Lower leg skin (tissue), 4 donors: ENCODE measurements at regions not wholly inside any gene's neighbourhood (a gene's known extent, or its start where the extent isn't known, plus 50 kb on each side); places are given as distances from the start of the nearest gene placed in this dataset.

Experiments used
- DNase-seq, 2 donors: peaks; one replicate each; pipeline ENCODE4 v3.0.0-alpha.2; 2019; ENCODE audit warnings: low spot score in 2 of 2
- H3K4me3 ChIP-seq: fragments of 200-600 bp; sonication (generic); 2 replicates; pipeline ENCODE4 v1.5.1; 2017; ENCODE audit warnings: mild to moderate bottlenecking, low read depth; ENCODE audit not compliant: poor library complexity, severe bottlenecking
- POLR2A ChIP-seq, 2 donors: fragments of 450-650 bp; IDR thresholded peaks; one replicate each; pipeline ENCODE4 v1.6.1; 2016 to 2017; ENCODE audit warnings: antibody characterized with exemption in 2 of 2, mild to moderate bottlenecking in 1 of 2, moderate library complexity in 1 of 2
- WGBS, 2 donors: methylation state at CpG; one replicate each; pipeline ENCODE4 v1.1.5; 2018; 5-methylcytosine and 5-hydroxymethylcytosine counted together
- intact Hi-C: fragments of 100-400 bp; cut with DNase I; formaldehyde crosslinking; loops from one replicate; pipeline ENCODE4 v1.15.0; 2023; ENCODE audit warnings: low total_unique reads
- TF ChIP-seq, protein P1 (sequence below), 3 donors: fragments of 450-650 bp; IDR thresholded peaks; one replicate each; pipeline ENCODE4 v1.5.1; 2016; ENCODE audit warnings: antibody characterized with exemption in 3 of 3, mild to moderate bottlenecking in 3 of 3, moderate library complexity in 2 of 3

DNA sequence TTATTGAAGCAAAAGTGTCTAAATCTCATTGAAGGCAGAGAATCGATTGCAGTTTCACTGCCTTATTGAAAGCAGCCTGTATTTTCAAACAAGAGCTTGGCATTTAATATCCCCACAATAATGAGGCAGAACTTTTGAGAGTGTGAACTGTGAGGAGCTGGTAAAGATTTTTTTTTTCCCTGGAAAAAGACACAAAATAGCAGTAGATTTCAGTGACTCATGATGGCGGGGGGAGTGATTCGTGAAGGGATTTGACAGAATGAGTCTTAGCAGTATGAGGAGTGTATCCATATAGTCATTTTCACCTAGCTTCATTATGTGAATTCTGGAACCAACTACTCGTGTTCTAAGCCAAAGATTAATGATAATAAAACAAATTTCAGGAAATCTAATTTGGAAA, 242.9 kb downstream of the ARL6IP6 start:
- DNase-seq = no peak
- TF ChIP-seq POLR2A (IDR thresholded peaks at IDR 0.05) = no peak
- TF ChIP-seq, protein P1, sequence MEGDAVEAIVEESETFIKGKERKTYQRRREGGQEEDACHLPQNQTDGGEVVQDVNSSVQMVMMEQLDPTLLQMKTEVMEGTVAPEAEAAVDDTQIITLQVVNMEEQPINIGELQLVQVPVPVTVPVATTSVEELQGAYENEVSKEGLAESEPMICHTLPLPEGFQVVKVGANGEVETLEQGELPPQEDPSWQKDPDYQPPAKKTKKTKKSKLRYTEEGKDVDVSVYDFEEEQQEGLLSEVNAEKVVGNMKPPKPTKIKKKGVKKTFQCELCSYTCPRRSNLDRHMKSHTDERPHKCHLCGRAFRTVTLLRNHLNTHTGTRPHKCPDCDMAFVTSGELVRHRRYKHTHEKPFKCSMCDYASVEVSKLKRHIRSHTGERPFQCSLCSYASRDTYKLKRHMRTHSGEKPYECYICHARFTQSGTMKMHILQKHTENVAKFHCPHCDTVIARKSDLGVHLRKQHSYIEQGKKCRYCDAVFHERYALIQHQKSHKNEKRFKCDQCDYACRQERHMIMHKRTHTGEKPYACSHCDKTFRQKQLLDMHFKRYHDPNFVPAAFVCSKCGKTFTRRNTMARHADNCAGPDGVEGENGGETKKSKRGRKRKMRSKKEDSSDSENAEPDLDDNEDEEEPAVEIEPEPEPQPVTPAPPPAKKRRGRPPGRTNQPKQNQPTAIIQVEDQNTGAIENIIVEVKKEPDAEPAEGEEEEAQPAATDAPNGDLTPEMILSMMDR (IDR thresholded peaks at IDR 0.05) = no peak
- H3K4me3 ChIP-seq = no peak overlapping the region
- intact Hi-C loops = no loop called here
- 55 to 60% methylated on average over 4 of the region's 4 CpGs for WGBS, 2 donors

DNA sequence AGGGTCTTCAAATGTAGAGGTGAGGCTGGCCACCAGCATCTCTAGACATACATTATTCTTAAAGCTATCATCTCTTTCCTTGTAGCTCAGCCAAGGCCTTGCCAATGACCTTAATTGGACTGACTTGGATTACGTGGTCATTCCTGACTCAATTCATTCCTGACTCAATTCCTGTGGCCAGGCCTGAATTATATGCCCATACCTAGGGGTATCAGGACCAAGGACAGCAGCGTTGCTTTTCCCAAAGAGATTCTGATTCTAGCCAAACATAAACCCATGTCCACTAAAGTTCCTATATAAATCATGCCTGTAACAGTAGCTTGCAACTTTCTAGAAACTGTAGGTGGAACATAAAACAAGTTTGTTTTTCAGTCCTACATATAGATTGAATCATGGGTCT, 231.7 kb downstream of the ARL6IP6 start:
- 37 to 42% methylated on average over 2 of the region's 2 CpGs for WGBS, 2 donors
- intact Hi-C loops = no loop called here
- no peak overlapping the region for H3K4me3 ChIP-seq
- no peak for TF ChIP-seq POLR2A (IDR thresholded peaks at IDR 0.05)
- TF ChIP-seq, protein P1 (IDR thresholded peaks at IDR 0.05) = no peak
- no peak for DNase-seq

DNA sequence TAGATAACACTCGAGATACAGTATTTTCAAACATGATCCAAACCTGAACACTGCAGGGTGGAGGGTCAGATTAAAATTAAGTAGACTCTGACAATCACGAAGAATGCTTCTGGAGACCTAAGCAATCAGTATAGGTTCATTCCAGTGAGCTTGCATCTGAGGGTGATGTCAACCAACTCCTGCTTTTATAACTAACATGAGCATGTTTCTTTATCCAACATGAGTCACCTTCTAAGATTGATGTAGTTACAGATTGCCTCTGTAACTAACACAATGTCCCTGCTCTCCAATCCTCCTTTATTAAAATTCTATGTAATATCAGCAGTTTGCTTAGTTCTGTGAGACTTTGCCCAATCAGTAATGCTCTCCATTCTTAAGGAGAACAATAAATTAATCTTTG, 225.7 kb downstream of the ARL6IP6 start:
- DNase-seq = no peak
- intact Hi-C loops = no loop called here
- WGBS, 2 donors = 61 to 78% methylated on average over 2 of the region's 2 CpGs
- no peak overlapping the region for H3K4me3 ChIP-seq
- no peak for TF ChIP-seq POLR2A (IDR thresholded peaks at IDR 0.05)
- TF ChIP-seq, protein P1 (IDR thresholded peaks at IDR 0.05) = no peak

DNA sequence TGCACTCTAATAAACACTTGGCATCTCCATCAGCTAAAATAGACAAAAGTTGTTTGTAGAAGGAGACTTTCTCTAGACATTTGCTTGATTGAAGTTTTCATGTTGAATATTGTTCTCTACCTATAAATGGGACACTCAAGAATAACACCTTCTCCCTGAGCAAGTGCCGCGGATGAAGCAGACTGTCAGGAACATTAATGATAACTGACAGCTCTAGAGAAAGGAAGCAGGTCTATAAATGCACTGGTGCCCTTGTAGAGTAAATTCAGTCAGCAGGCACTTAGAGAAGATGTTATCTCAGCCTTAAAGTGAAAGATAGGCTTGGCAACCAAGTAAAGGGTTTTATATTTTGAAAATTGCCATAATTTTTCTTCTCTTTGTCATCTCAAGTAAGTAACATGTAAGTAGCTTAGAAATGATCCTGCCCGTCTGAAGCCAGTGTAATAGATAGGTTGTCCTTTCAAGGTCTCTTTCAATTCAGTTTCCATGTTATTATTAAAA, 224.6 kb downstream of the ARL6IP6 start:
- 63 to 79% methylated on average over 3 of the region's 3 CpGs for WGBS, 2 donors
- TF ChIP-seq, protein P1 (IDR thresholded peaks at IDR 0.05) = no peak
- no peak for TF ChIP-seq POLR2A (IDR thresholded peaks at IDR 0.05)
- no peak for DNase-seq
- no peak overlapping the region for H3K4me3 ChIP-seq
- intact Hi-C loops = no loop called here

DNA sequence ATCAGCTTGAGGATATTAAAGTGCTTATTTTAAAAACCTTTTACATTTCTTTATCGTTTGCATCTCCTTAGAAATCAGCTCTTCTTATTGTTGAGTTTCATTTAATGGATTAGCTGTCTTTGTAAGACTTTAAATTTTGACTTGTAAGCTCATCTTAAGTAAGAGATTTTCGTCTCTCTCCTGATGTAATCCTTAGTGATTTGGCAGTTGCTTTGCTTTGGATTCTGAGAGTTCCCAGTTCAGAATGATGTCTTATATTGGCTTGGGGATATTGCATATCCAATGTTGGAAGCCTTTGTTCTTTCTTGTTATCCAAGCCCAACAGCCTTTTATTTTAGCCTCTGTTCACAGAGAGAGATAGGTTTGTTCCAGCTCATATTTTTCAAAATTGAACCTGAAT, 212.1 kb downstream of the ARL6IP6 start:
- intact Hi-C loops = no loop called here
- TF ChIP-seq, protein P1 (IDR thresholded peaks at IDR 0.05) = no peak
- no peak for TF ChIP-seq POLR2A (IDR thresholded peaks at IDR 0.05)

DNA sequence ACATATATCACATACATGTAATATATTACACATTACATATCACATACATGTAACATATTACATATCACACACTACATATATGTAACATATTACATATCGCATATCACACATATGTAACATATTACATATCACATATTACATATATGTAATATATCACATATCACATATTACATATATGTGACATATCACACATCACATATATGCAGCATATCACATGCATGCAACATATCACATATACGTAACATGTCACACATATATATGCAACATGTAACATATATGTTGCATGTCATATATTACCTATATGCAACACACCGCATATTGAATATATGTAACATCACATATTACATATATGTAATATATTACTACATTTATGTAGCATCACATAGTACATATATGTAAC, 211.2 kb downstream of the ARL6IP6 start:
- 78 to 94% methylated on average over 3 of the region's 3 CpGs for WGBS, 2 donors
- intact Hi-C loops = loop anchor here (10.0 kb wide), 1 partner anchor 545 kb away; the partner anchor contains the start of gene RPRM
- no peak for DNase-seq
- no peak for TF ChIP-seq POLR2A (IDR thresholded peaks at IDR 0.05)
- TF ChIP-seq, protein P1 (IDR thresholded peaks at IDR 0.05) = no peak
- no peak overlapping the region for H3K4me3 ChIP-seq

More for the DNA sequence above, 212.1 kb downstream of the ARL6IP6 start:
- DNase-seq = no peak
- H3K4me3 ChIP-seq = no peak overlapping the region
- 52 to 57% methylated on average over 2 of the region's 2 CpGs for whole genome bisulfite sequencing, 2 donors
